ENCODE measurements at regions not wholly inside any gene's neighbourhood (a gene's known extent, or its start where the extent isn't known, plus 50 kb on each side); places are given as distances from the start of the nearest gene placed in this dataset.
"Not testable (repeated sequence)": the region's sequence is repeated elsewhere in the genome, so short reads cannot be mapped to it uniquely, and the experiment has no call there.

DNA sequence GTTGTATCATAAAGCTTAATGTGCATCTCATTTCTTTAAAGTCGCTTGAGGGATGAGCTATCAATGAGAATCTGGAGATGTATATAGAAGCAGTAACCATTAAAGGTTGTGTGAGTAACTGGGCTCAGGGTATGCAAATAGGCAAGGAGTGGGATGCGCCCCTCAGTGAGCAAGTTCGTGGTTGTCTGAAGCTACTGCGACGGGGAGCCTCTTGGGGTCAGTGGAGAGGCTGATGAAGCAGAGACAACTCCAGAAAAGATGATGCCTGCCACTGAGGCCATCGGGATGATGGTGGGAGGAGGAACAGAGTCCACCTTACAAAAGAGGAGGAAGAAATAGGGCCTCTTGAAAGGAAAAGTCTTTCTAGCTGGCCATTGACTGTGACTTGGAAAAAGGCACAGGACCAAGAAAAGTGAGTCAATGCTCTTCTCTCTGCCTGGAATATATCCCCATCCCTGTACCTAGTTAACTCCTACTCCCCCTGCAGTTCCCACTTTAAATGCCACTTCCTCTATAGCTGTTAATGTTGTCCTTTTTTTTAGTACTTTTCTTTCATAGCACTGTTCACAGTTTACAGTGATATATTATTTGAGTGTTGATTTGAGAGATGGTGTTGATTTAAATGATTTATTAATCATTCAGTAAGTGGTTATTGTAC lies 51.4 kb upstream of the LSM6 start:
- DNase-seq (ENCODE audit: low read depth) = no peak

DNA sequence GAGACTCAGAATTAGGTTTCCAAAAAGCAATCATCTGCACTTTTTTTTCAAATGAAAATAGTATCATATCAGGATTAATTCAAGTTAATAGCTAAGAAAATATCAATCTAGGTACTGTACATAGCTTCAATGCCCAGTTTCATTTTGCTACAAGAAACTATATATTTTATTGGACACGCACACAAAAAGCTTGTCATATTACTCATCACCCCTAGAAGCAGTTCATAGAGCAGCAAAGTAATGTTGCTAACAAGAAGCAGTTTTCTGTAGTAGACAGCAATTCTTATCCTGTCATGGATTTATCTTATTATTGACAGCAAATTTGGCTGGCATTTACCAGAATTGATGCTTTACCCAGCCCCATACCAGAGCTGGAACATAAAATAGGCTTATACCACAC lies 52.3 kb upstream of the LSM6 start:
- DNase-seq (ENCODE audit: low read depth) = no peak

DNA sequence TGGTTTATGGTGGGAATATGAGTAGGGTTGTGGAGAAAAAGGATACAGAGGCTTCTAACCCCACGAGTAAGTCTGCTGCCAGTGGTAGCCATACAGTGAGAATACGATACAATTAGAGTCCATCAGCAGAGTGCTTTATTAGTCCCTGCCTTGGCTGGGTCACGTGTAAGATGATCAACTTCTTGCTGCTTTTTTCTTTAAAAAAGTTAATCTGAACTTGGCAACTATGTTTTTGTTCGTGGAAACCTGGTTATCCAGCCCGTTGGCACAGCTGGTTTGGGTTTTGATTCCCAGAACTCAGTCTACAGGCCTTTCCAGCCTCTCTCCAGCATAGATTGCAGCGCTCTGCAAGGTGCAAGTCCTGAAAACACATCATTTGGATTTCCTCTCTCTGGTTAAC lies 53.1 kb upstream of the LSM6 start:
- DNase-seq (ENCODE audit: low read depth) = no peak

DNA sequence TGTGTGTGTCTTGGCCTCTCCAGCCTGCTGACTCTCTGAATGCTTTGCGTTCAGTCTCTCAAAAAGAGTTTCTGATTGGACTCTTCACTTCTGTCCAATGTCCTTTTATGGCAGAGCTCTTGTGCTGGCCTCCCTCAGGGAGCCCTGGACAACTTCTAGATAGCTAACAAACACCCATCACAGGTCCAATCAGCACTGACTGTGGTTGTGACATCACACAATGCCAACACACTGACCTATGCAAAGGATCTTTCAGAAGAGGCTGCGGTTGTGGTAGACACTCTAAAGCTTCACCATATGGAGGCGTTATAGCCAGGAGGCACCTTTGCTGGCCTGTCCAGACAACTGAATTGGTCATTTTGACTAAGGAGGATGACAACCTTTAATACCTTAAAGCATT lies 53.8 kb upstream of the LSM6 start:
- DNase-seq (ENCODE audit: low read depth) = no peak

DNA sequence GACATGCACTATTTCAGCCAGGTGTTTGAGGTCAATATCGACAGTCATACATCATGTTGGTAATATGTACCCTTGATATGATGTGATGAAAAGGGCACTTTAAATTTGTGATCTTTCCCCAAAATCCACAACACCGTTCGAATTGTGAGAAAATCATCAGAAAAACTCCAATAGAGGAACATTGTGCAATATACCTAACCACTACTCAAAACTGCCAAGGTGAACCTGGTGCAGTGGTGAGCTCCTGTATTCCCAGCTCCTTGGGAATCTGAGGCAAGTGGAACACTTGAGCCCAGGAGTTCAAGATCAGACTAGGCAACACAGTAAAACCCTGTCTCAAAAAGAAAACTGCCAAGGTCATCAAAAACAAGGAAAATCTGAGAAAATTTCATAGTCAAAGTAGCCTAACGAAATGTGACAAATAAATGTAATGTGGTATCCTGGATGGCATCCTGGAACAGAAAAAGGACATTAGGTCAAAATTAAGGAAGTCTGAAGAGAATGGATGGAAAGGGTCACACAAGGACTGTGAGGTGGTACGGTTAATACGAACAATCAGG lies 55.6 kb upstream of the LSM6 start:
- no peak for DNase-seq (ENCODE audit: low read depth)

DNA sequence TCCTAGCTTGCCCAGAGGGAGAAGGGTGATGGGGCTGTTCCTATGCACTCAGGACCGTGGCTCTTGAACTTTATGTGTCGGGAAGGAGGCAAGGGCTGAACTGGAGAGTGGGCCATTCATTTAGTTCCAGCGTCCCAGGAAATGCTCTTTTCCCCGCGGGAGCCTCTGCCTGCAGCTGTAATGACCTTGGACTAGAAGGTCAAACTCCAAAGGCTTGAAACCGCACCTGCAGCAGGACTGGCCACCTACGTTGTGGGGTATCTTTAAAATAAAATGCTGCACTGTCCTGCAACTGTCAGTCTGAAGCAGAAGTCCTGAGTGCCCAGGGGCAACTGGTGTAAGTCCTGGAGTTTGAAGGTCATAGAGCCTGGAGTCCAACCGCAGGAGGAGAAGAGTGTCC lies 61.5 kb upstream of the LSM6 start:
- DNase-seq (ENCODE audit: low read depth) = no peak

DNA sequence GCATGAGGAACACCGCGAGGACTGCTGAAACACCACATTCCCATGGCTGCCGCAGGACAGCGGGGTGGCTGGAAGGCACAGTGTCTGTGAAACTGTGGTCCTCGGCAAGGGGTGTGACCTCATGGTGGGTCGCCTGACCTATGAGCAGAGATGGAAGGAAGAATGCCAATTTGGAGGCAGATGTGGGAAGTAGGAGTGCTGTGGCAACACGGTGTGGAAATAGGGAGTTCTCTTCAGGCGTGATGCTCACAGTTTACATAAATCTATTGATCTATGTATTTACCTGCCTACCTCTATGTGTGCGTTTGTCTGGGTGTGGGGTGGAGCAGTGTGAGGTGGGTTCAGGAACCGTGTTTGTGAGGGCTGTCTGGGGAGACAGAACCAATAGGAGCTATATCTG lies 62.3 kb upstream of the LSM6 start:
- no peak for DNase-seq (ENCODE audit: low read depth)

DNA sequence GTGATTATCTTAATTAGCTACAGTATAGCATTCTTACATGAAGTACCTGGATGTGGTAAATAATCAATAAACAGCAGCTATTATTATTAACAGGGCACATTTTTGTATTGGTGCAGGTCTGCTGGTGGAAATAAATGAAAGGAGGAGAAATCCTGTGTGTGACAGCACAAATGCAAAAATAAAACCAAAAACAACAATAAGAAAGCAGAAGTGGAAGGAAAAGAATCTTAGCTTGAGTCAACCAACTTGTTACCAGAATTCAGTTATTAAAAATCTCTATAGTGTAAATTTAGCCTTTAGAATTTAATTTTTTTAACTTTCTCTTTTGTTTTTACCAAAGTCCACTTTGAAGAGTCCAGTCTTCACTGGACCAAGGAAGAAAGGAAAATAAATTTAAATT lies 63.1 kb upstream of the LSM6 start:
- DNase-seq (ENCODE audit: low read depth) = no peak

DNA sequence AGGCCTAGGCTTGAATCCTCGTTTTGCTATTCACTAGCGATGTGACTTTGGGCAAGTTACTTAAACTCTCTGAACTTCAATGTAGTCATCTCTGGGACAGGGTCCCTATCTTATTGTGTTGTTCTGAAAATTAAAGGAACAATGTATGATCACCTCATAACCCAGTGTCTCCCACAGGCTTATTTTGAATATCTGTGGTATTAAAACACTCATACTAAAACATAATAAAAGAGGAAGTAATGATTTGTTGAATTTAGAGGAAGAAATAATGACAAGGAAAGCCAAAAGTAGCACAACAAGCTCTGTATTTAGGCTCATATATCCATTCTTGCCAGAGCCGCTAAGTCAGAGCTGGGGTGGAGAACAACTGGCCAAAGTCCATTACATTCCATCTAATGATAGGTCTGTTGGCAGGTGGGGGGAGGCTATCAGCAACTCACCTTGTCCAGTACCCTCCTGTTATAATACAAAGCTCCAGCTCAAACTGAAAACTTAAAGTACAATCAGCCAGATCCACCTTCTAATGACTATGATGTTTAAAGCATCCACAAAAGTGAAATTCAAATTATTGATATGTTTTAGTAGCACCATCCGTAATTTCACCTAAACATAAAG lies 64.5 kb upstream of the LSM6 start:
- DNase-seq (ENCODE audit: low read depth) = no peak

DNA sequence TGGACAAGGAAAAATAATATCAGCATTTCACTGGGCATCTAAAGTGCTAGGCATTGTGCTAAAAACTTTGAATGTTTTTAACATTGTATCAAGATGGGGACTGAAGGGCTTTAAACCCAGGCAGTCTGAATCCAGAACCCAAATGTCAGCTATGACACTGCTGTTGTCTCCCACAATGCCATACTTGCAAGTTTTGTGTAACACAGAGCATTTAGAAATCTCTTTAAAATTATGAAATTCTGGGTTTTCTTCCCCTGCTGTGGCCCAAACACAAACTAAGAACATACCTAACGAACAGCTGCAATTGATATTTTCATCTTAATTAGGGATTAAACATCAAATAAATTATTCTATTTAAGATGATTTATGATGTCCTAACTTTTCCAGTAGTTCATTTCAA lies 66.8 kb upstream of the LSM6 start:
- no peak for DNase-seq (ENCODE audit: low read depth)

DNA sequence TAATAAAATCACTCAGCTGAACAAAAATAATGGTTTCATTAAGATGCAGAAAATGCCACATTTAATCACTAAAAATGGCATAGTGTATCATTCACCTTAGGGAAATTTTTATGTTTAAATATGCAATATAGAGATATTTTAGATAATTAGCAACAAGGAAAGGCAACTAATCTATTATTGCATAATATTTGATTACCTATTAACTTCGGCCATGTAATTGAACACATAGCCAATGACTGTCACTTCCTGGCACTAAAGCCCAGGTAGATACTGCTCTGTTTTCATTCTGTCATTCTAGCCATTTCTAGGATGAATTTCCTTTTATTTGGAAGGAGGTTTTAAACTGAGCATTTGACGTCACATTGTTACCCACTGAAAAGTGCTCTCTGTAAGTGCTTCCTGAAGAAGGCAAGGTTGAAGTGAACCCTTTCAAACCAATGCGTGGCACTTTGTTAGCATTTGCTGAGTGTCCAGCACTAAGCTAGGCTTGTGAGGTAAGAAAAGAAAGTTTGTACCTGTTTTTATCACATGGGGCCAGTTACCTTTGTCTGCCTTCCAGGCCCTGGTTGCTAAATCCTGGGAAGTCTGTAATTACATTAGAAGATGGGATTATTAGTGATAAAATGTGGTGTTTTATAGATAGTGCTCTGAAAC lies 67.8 kb upstream of the LSM6 start:
- DNase-seq (ENCODE audit: low read depth) = no peak

DNA sequence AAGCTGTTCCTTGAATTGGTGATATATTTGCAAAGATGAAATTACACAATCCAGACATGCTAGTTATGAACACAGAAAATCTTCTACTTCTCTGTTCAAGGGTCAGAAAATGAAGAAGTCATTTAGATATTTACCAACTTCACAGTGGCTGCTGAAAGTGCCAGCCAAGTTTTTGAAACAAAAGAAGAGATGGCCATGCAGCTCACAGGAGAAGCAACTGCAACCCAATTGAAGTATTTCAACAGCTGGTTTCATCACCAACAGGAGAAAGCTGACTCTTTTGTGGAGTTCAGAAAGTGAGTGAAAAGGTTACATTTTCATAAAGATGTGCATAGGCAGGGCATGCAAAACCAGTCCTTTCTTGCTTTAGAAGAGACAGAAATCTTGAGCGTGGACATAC lies 70.1 kb upstream of the LSM6 start:
- DNase-seq (ENCODE audit: low read depth) = no peak

DNA sequence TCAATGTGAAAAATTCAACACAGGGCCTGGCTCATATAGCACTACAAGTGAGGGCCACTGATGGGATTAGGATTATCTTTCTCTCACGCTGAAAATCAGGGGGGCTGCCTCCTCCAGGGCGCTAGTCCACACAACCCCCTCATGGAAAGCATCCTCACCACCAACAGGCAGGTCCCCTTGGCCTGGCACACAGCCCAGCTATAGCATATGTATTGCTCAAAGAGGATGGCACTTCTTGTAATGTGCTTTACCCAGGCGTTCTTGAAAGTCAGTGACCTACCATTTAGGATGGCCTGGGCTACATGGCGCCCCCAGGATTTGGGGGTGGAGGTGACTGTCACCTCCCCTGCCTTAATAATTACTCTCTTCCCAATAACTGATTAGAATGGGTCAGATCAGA lies 71.0 kb upstream of the LSM6 start:
- no peak for DNase-seq (ENCODE audit: low read depth)

DNA sequence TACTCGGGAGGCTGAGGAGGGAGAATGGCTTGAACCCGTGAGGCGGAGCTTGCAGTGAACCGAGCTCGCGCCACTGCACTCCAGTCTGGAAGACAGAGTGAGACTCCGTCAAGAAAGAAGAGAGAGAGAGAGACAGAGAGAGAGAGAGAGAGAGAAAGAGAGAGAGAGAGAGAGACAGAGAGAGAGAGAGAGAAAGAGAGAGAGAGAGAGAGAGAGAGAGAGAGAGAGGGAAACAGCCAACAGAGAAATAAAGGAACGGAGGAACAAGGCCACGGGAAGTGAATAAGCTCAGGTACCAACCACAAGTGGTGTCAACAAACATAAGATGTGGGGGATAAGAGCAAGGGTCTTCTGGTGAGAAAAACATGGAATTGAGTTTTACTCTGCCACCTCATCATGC lies 71.5 kb upstream of the LSM6 start:
- DNase-seq (ENCODE audit: low read depth) = not testable (repeated sequence)

DNA sequence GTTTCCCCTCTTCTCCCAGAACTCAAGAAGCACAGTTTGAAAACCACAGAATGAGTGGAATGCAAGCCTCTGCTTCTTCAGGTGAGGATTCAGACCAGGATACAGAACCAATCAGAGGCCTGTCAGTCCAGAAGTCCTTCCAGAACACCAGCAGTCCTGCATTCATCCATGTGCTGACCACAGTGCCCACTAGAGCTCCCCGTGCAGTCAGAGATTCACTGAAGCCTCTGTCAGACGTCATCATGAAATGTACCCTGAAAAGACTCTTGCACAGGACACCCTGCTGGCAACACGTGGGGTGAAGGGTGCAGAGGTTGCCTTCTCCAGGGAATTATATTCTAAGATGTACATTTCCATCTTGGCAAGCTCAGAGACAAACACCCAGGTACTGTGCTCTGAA lies 75.9 kb upstream of the LSM6 start:
- DNase-seq (ENCODE audit: low read depth) = no peak

DNA sequence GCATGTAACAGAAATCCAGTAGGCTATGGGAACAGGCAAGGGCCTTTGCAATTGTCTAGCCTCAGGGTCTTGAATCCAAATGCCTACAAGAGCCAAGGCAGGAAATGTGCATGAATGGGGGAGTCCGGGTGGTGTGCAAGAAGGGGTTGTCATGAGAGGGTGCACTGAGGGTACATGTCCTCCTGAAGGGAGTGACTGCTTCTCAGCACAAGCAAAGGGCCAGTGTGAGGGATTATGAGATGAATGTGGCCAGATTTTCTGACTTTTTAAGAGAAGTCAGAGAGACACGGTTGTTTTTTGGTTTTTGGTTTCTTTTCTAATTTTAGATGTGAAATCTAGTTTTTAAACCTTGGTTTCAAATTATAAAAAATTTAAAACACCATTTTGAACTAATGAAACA lies 76.5 kb upstream of the LSM6 start:
- no peak for DNase-seq (ENCODE audit: low read depth)

DNA sequence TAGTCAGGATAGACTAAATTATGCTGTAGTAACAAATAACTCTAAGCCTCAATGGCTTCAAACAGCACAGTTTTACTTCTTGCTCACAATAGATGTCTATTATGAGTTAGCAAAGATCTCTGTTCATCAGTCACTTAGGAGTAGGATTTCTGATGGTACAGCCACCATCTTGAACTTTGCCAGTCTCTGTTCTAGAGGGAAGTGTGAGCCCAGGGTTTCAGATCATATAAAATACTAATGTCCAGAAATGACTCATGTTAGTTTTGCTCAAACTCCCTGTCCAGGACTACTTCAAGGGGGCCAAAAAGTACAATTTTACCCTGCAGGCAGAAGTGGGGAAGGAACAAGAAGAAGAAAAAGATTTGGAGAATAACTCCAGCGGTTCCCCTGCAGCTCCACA lies 77.1 kb upstream of the LSM6 start:
- DNase-seq (ENCODE audit: low read depth) = no peak

DNA sequence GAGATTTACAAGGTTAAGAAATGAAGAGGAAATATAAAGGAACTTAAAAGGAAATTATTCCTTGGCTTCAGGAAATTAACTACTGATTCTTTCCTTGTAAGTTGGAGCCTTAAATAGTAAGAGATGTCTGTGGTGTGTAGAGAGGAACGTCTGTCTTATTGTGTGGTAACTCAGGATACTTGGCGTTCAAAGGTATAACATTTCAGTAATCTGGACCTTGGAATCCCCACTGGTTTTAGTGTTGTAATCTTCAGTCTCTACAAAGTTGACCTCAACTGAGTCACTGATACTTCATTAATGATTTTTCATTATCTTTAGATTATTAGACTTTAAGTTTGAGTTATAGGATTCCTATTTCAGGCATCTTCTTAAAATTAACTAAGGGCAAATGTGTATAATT lies 79.1 kb upstream of the LSM6 start:
- DNase-seq (ENCODE audit: low read depth) = no peak

DNA sequence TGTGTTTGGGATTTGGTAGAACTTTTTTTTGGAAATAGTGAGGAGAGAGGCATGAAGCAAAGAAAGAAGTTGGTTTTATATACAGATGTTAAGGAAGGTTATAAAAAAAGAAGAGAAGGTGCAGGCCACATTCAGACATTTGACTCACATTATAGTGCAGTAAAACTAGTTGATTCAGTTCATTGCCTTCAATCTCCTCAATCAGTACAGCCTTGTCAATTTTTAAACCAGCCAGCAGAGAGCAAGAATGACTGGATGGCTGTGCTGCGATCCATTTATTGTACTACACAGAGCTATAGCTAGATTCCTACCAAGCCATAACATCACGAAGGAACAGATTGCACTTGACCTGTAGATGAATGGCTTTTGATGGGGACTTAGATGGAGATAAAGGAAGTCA lies 79.7 kb upstream of the LSM6 start:
- DNase-seq (ENCODE audit: low read depth) = no peak

DNA sequence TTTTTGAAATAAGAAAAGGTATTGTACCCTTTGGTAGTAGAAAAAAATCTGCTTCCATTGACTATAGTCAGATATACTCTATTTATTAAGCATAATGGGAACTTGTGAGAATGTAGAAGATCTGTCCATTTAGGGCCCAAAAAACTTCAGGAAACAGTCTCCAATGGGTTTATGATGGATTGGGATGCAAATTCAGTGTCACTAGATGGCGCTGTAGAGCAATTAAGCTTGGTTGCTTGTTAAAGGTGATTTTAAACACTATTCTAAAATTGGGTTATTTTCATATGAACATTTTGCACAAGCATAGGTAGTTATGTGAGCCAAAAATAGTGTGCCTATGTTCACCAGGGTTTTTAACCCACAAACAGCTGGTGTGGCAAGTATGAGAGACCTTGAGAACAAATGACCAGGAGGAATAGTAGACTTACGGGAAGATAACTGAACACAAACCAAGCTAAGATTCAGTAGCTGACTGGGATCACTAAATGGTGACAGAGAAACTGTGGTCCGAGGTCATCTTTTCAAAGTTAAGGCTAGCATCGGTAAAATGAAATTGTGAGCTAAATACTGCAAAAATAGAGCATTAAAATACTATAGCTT lies 80.3 kb upstream of the LSM6 start:
- peak; percentile 16 for DNase-seq (ENCODE audit: low read depth)

DNA sequence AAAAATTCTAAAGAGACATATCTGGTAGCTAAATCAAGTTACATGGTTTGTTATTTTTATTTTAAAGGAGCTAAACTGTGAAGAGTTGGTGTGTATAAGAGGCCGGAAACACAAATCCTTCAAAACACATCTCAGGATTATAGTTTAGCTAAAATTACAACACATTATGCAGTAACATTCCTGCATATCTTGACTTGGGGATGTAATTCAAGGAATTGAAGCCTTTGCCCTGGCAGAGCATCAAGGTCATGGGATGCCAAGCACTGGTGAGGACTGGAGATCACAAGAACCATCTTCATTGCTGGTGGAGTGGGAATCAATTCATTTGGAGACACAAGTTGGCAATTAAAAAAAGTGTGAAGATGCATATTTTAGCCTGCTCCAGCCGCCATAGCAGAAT lies 86.8 kb upstream of the LSM6 start:
- no peak for DNase-seq (ENCODE audit: low read depth)

DNA sequence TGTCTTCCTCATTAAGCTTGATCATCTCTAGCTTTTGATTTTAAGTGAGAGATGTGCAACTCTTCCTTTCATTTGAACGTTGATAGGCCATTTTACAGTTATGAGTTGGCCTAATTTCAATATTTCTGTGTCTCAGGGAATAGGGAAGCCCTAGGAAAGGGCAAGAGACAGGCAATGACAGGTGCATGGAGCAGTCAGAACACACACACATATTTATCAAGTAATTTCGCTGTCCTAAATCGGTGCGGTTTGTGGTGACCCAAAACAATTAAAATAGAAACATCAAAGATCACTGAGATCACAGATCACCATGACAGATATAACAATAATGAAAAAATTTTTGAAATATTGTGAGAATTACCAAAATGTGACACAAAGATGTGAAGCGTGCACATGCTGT lies 87.7 kb upstream of the LSM6 start:
- DNase-seq (ENCODE audit: low read depth) = no peak

DNA sequence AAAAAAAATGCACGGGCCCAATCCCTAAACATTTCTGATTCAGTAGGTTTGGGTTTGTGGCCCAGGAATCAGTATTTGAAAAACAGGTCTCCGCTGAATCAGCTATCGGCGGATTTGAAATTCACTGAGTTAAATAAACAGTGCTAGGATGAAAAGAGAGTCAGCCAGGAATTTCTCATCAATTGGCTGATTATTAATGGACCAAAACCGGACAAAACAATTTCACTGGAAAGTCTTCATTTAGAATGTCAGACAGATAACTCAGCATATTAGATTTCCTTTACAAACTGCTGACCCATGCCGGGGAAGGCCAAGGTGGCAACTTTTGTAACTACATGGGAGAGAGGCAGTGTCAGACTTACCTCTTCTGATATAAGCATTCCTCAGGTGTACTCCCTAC lies 99.4 kb upstream of the LSM6 start:
- DNase-seq (ENCODE audit: low read depth) = no peak

All from GM04504 (cell line).